ENCODE measurements at regions not wholly inside any gene's neighbourhood (a gene's known extent, or its start where the extent isn't known, plus 50 kb on each side); places are given as distances from the start of the nearest gene placed in this dataset.

- TF ChIP-seq CTCF (IDR thresholded peaks at IDR 0.05; ENCODE audit: insufficient read depth, low read length) (no peak), REST (IDR thresholded peaks at IDR 0.05; ENCODE audit: insufficient replicate concordance, low read depth) (no peak)
Measured at GRCh38 chr6:85771455-85771854, 128.8 kb upstream of the SYNCRIP start.
